ENCODE measurements at regions not wholly inside any gene's neighbourhood (a gene's known extent, or its start where the extent isn't known, plus 50 kb on each side); places are given as distances from the start of the nearest gene placed in this dataset.
"Not testable (repeated sequence)": the region's sequence is repeated elsewhere in the genome, so short reads cannot be mapped to it uniquely, and the experiment has no call there.

DNA sequence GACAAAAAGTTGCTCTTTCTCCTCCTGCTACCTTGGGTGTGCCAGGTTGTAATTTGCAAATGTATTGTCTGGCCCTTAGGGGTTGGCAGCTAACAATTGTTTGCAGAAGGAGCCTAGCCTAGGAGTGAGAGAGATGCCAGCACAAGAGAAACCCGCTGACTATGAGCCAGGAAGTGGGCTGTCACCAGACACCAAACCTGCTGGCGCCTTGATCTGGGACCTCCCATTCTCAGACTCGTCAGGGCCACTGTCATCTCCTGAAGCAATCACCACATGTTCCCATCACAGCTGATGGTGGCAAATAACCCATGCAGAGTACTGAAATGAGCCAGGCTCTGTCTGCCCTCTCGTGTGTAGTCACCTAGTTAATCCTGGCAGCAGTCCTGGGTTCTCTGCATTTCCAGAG, 406.4 kb upstream of the NPAP1 start:
- H3K27me3 ChIP-seq: no peaks in the 10 kb centered on the region
- H3K4me1 ChIP-seq: no peaks in the 10 kb centered on the region
- H3K27ac ChIP-seq: no peak overlapping the region
- no peak overlapping the region for H3K4me3 ChIP-seq
- H3K9me3 ChIP-seq: no peaks in the 10 kb centered on the region
- ATAC-seq: no peak
- 17% methylated on average over 1 of the region's 4 CpGs for WGBS (ENCODE audit: insufficient coverage, low coverage, low lambda C conversion rate, missing lambda C conversion rate)
- DNase-seq: no peak
- intact Hi-C loops (cut with DNase I): no loop called here
- H3K36me3 ChIP-seq: no peaks in the 10 kb centered on the region
- TF ChIP-seq, protein P1, sequence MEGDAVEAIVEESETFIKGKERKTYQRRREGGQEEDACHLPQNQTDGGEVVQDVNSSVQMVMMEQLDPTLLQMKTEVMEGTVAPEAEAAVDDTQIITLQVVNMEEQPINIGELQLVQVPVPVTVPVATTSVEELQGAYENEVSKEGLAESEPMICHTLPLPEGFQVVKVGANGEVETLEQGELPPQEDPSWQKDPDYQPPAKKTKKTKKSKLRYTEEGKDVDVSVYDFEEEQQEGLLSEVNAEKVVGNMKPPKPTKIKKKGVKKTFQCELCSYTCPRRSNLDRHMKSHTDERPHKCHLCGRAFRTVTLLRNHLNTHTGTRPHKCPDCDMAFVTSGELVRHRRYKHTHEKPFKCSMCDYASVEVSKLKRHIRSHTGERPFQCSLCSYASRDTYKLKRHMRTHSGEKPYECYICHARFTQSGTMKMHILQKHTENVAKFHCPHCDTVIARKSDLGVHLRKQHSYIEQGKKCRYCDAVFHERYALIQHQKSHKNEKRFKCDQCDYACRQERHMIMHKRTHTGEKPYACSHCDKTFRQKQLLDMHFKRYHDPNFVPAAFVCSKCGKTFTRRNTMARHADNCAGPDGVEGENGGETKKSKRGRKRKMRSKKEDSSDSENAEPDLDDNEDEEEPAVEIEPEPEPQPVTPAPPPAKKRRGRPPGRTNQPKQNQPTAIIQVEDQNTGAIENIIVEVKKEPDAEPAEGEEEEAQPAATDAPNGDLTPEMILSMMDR (IDR thresholded peaks at IDR 0.05): no peak
- no peak for TF ChIP-seq POLR2A (IDR thresholded peaks at IDR 0.05)

DNA sequence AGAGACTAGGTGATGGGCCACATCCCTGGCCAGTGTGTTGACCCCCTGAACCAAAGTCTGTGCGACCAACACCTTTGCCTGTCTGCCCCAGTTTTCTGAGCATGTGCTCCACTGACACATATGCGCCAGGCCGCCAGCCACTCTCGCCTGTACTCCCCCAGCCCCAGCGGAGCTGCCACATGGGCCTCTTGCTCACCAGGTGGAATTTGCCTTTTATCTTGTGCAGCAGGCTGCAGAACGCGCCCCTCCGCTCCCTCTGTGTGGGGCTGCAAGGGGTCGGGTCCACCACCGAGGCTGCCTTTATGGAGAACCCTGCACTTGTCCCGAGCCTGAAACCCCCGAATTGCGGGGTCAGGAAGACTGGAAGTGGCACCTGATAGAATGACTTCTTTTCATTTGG, 405.7 kb upstream of the NPAP1 start:
- Histone ChIP-seq H3K36me3 (no peaks in the 10 kb centered on the region), H3K4me3 (no peak overlapping the region), H3K27me3 (no peaks in the 10 kb centered on the region), H3K27ac (no peak overlapping the region), H3K9me3 (no peaks in the 10 kb centered on the region), H3K4me1 (no peaks in the 10 kb centered on the region)
- WGBS (ENCODE audit: insufficient coverage, low coverage, low lambda C conversion rate, missing lambda C conversion rate): no CpG with 5 or more reads among the region's 13 CpGs
- ATAC-seq (no peak), DNase-seq (no peak)
- TF ChIP-seq, protein P1 (IDR thresholded peaks at IDR 0.05): no peak
- TF ChIP-seq POLR2A (IDR thresholded peaks at IDR 0.05): no peak
- intact Hi-C loops (cut with DNase I): no loop called here

DNA sequence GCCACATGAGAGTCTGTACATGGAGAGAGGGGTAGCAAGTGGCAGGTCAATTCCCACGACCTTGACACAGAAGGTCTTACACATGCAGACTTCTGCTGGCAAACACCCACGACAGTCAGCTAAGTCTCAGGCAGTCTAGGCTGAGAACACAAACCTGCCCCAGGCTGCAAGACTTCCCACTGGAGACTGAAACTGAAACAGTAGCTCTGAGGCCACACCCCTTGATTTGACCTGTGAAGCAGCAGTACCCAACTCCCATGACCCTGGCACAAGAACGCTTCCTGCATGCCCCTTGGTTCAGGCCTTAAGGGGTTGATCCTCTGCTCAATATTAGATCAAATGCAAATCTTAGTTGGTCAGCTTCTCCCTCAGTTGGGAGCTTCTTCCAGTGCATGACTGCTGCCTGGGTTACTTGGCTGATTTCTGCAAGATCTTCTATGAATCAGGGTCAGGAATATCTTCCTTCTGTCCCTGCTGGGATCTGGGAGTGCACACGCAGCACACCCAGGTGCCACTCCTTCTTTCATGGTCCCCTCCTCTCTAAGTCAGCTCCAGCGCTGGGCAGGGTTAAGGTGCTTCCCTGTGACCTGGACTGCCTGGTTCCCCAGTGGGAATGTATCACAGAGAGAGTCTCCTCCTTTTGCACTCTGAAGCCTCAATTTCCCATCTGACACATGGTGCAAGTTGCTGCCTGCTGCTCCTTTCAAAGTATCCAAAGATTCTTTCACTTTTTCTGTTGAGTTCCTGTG, 403.9 kb upstream of the NPAP1 start:
- ATAC-seq; H3K27ac ChIP-seq; H3K4me1 ChIP-seq; H3K36me3 ChIP-seq; intact Hi-C loops (cut with DNase I); H3K4me3 ChIP-seq; H3K9me3 ChIP-seq; DNase-seq; H3K27me3 ChIP-seq: not testable (repeated sequence)
- 60% methylated on average over 1 of the region's 5 CpGs for WGBS (ENCODE audit: insufficient coverage, low coverage, low lambda C conversion rate, missing lambda C conversion rate)

DNA sequence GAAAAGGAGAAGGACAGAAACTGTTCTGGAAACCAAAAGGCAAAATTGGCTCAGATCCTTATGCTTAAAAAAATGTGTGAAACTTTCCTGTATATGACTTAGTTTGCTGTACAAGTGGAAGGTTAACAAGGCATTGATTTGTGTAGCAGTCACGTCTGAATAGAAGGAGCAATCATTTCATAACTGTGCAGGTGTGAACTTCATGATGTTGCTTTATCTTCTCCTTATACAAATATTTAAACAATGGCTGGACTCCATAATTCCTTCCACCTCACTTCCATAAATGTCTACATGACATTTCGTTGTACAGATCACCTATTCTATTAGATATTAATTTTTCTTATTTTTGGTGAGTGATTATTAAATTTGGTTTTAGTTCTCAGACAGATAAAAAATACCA, 382.7 kb upstream of the NPAP1 start:
- no peaks in the 10 kb centered on the region for H3K4me1 ChIP-seq
- H3K27me3 ChIP-seq: no peaks in the 10 kb centered on the region
- no peak overlapping the region for H3K27ac ChIP-seq
- 24% methylated on average over 2 of the region's 2 CpGs for WGBS (ENCODE audit: insufficient coverage, low coverage, low lambda C conversion rate, missing lambda C conversion rate)
- intact Hi-C loops (cut with DNase I): no loop called here
- DNase-seq: no peak
- ATAC-seq: no peak
- H3K4me3 ChIP-seq: no peak overlapping the region
- H3K9me3 ChIP-seq: no peaks in the 10 kb centered on the region
- H3K36me3 ChIP-seq: no peaks in the 10 kb centered on the region
- no peak for TF ChIP-seq POLR2A (IDR thresholded peaks at IDR 0.05)
- TF ChIP-seq, protein P1 (IDR thresholded peaks at IDR 0.05): no peak

DNA sequence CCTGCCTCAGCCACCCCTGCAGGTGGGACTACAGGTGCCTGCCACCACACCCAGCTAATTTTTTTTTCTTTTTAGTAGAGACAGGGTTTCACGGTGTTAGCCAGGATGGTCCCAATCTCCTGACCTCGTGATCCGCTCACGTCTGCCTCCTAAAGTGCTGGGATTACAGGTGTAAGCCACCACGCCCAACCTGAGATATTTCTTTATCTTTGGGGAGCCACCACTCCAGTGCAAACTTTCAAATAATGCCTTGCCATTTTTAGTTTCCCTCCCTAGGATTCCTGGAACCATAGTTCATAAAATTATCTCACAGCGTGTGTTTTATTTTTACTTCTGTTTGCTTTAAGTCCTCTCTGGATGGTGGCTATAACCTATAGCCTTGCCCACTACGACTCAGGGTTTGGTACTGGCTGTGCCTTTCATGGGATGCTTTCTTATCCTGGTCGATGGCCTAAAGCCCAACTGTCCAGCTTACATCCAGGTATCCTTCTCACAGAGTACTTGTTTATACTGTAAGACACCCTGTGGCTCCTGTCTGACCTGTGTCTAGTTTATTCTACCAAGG, 374.7 kb upstream of the NPAP1 start:
- H3K36me3 ChIP-seq; H3K27me3 ChIP-seq; intact Hi-C loops (cut with DNase I); H3K27ac ChIP-seq; H3K4me1 ChIP-seq; DNase-seq; H3K9me3 ChIP-seq; H3K4me3 ChIP-seq; ATAC-seq: not testable (repeated sequence)
- 43% methylated on average over 8 of the region's 8 CpGs for WGBS (ENCODE audit: insufficient coverage, low coverage, low lambda C conversion rate, missing lambda C conversion rate)

DNA sequence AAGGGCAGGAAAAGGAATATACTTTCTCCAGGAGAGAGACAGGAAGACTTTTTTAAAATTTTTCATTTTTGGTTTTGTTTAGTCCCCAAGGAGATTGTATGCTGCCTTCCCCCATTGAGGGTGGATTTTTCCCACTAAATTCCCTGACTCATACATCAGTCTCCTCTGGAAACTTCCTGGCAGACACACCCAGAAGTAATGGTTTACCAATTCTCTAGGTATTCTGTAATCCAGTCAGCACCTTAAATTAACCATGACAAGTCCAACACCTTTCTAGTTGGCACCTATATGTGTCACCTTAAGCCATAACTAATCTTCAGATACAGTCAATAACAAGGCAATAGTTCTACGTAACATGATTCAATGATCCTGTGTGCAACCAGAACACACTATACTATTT, 373.6 kb upstream of the NPAP1 start:
- H3K36me3 ChIP-seq; ATAC-seq; intact Hi-C loops (cut with DNase I); H3K27ac ChIP-seq; H3K4me1 ChIP-seq; DNase-seq; H3K4me3 ChIP-seq; H3K9me3 ChIP-seq; H3K27me3 ChIP-seq: not testable (repeated sequence)
- 62% methylated on average over 1 of the region's 1 CpG for WGBS (ENCODE audit: insufficient coverage, low coverage, low lambda C conversion rate, missing lambda C conversion rate)

DNA sequence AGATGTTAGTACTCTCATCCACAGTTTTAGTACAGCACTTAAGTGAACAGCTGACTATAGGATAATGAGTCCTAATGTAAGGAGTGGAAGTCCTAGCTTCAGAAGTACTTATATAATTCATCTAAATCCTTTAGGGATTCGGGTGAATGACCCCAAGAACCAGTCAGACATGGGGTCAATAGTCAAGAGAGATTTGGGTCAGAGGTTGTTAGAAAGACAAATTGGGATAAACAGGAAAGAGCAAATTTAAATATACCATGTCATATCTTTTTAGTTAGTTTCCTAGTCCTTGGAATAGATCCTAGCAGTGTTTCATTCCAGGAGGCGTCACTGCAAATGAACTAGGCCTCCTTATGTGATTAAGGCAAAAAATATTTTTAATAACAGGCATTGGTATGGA, 370.8 kb upstream of the NPAP1 start:
- H3K27me3 ChIP-seq; H3K27ac ChIP-seq; H3K4me1 ChIP-seq; ATAC-seq; intact Hi-C loops (cut with DNase I); DNase-seq; H3K4me3 ChIP-seq; H3K9me3 ChIP-seq; H3K36me3 ChIP-seq: not testable (repeated sequence)
- 18% methylated on average over 2 of the region's 2 CpGs for WGBS (ENCODE audit: insufficient coverage, low coverage, low lambda C conversion rate, missing lambda C conversion rate)

DNA sequence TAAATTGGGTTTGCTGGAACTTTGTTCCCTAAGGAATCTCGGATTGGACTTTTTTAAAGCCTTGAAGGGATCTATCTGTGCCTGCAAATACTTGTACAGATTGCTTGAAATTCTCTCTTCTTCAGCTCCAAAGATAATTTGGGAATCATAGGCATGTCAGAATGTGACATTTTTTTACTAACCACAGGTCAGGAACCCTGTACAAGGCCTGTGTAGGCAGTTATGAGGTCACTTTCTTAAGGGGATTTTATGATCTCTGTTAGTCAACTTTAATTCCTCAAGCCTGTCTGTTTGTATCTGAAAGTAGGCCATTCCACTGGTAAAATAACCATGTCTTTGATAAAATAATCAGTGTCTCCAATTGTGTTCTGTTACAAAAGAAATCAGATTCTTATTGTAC, 369.9 kb upstream of the NPAP1 start:
- WGBS (ENCODE audit: insufficient coverage, low coverage, low lambda C conversion rate, missing lambda C conversion rate): 27% methylated on average over 1 of the region's 1 CpG
- not testable (repeated sequence) for DNase-seq, ATAC-seq

DNA sequence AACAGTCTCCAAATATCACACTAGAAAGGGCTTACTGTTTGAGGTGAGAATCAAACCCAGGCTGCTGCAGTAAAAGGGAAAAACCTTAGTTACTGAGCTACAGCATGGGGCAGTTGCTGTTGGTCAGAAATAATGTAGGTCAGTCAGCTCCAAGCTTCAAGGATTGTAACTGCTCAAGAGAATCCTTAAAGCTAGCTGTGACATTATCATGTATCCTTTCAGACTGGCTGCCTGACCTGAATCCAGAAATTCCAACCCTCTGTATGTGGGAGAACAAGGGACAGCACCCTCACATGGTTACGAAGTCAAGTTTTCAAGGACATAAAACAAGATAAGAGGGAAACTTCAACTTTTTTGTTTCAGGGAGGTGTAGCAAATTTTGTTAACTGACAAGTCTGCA, 365.9 kb upstream of the NPAP1 start:
- H3K27ac ChIP-seq; H3K27me3 ChIP-seq; DNase-seq; intact Hi-C loops (cut with DNase I); H3K9me3 ChIP-seq; H3K4me1 ChIP-seq; ATAC-seq; H3K36me3 ChIP-seq; H3K4me3 ChIP-seq: not testable (repeated sequence)
- WGBS (ENCODE audit: insufficient coverage, low coverage, low lambda C conversion rate, missing lambda C conversion rate): 35% methylated on average over 1 of the region's 1 CpG

More for the DNA sequence above, 369.9 kb upstream of the NPAP1 start:
- H3K27ac ChIP-seq; H3K4me1 ChIP-seq; H3K27me3 ChIP-seq; intact Hi-C loops (cut with DNase I); H3K36me3 ChIP-seq; H3K4me3 ChIP-seq; H3K9me3 ChIP-seq: not testable (repeated sequence)

All from right lobe of liver (tissue), 6 donors.